Tibial artery (tissue), 4 donors: ENCODE measurements at regions not wholly inside any gene's neighbourhood (a gene's known extent, or its start where the extent isn't known, plus 50 kb on each side); places are given as distances from the start of the nearest gene placed in this dataset.

Source experiments
- DNase-seq, 2 donors: peaks; one replicate each; pipeline ENCODE4 v3.0.0-alpha.2; 2019
- H3K27ac ChIP-seq, 2 donors: fragments of 200-600 bp; sonication (generic) in 1 of 2; 1 replicate in 1 of 2; 2 replicates in 1 of 2; pipeline ENCODE4 v1.5.1; 2018 to 2019; ENCODE audit warnings: mild to moderate bottlenecking in 1 of 2
- H3K27me3 ChIP-seq, 2 donors: fragments of 200-600 bp; sonication (generic) in 1 of 2; one replicate each; pipeline versions ENCODE4 v1.5.1 to v1.6.0; 2016 to 2019
- H3K36me3 ChIP-seq, 3 donors: fragments of 200-600 bp; sonication (generic) in 2 of 3; one replicate each; pipeline ENCODE4 v1.5.1; 2016 to 2019; ENCODE audit warnings: mild to moderate bottlenecking in 2 of 3
- H3K4me1 ChIP-seq, 4 donors: fragments of 200-600 bp; sonication (generic) in 2 of 4; 1 replicate in 3 of 4; 2 replicates in 1 of 4; pipeline ENCODE4 v1.5.1; 2016 to 2019
- H3K4me3 ChIP-seq, 2 donors: fragments of 200-600 bp; sonication (generic) in 1 of 2; 1 replicate in 1 of 2; 2 replicates in 1 of 2; pipeline ENCODE4 v1.5.1; 2018 to 2019; ENCODE audit warnings: mild to moderate bottlenecking in 2 of 2
- H3K9me3 ChIP-seq, 3 donors: fragments of 200-600 bp; sonication (generic) in 1 of 3; one replicate each; pipeline ENCODE4 v1.5.1; 2016 to 2019
- intact Hi-C: fragments of 100-400 bp; cut with DNase I; formaldehyde crosslinking; loops from one replicate; pipeline ENCODE4 v1.15.0; 2023; ENCODE audit warnings: low total_unique reads
- TF ChIP-seq, protein P1 (sequence below), 2 experiments: fragments of 200-600 bp in 1 of 2; fragments of 450-650 bp in 1 of 2; IDR thresholded peaks; one replicate each; pipeline ENCODE4 v1.5.1; 2017 to 2019; ENCODE audit warnings: antibody characterized with exemption in 2 of 2, mild to moderate bottlenecking in 1 of 2, moderate library complexity in 1 of 2

DNA sequence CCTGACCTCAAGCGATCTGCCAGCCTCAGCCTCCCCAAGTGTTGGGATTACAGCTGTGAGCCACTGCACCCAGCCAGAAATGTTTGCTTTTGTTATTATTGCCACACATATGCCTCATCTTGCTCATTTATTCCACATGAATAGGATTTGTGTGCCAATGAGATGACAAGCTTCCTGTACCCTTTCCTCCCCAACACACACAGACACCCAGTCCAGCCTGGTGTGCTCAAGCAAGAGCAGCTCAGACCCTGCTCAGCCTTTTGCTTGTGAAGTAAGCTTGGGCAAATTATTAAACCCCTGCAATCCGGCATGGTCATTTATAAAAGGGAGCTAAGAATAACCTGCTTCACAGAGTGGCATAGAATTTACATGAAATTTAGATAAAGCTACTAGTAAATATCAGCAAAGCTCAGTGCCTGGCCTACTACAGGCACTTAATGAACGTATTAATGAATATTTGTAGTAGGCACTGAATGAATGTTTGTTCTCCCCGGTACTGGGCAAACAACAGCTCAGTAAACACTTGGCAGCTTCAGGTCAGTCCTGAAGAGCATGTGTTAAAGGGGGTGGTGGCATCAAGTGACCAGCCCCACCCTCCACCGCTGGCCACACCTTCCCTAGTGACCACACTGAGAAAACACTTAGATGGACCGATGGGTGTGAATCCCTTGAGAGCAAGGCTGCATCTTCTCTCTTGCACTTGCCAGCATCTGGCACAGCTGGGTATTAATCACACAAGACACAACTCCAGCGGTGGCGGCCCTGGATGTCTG, 280.2 kb downstream of the SRBD1 start:
- H3K4me1 ChIP-seq = no peaks in the 10 kb centered on the region
- H3K9me3 ChIP-seq = no peaks in the 10 kb centered on the region
- H3K36me3 ChIP-seq = no peaks in the 10 kb centered on the region
- no peak overlapping the region for H3K4me3 ChIP-seq
- TF ChIP-seq, protein P1, sequence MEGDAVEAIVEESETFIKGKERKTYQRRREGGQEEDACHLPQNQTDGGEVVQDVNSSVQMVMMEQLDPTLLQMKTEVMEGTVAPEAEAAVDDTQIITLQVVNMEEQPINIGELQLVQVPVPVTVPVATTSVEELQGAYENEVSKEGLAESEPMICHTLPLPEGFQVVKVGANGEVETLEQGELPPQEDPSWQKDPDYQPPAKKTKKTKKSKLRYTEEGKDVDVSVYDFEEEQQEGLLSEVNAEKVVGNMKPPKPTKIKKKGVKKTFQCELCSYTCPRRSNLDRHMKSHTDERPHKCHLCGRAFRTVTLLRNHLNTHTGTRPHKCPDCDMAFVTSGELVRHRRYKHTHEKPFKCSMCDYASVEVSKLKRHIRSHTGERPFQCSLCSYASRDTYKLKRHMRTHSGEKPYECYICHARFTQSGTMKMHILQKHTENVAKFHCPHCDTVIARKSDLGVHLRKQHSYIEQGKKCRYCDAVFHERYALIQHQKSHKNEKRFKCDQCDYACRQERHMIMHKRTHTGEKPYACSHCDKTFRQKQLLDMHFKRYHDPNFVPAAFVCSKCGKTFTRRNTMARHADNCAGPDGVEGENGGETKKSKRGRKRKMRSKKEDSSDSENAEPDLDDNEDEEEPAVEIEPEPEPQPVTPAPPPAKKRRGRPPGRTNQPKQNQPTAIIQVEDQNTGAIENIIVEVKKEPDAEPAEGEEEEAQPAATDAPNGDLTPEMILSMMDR (IDR thresholded peaks at IDR 0.05) = no peak
- intact Hi-C loops = no loop called here
- H3K27me3 ChIP-seq = no peaks in the 10 kb centered on the region
- no peak for DNase-seq
- H3K27ac ChIP-seq = no peak overlapping the region

DNA sequence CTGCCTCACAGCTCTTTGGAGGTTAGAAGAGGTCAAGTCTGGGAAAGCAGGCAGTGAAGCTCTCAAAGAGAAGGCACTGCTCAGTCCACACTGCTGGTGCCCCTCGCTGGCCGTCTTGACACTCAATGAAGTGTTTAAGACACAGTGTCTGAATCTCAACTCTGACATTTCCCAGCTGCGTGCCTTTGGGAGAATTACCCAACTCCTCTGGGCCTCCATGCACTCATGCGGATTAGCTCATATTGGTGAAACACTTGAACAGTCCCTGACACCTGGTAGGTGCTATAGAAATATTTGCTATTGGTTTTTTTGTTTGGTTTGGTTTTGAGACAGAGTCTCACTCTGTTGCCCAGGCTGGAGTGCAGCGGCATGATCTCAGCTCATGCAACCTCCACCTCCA, 281.0 kb downstream of the SRBD1 start:
- no peaks in the 10 kb centered on the region for H3K4me1 ChIP-seq
- no peak for DNase-seq

DNA sequence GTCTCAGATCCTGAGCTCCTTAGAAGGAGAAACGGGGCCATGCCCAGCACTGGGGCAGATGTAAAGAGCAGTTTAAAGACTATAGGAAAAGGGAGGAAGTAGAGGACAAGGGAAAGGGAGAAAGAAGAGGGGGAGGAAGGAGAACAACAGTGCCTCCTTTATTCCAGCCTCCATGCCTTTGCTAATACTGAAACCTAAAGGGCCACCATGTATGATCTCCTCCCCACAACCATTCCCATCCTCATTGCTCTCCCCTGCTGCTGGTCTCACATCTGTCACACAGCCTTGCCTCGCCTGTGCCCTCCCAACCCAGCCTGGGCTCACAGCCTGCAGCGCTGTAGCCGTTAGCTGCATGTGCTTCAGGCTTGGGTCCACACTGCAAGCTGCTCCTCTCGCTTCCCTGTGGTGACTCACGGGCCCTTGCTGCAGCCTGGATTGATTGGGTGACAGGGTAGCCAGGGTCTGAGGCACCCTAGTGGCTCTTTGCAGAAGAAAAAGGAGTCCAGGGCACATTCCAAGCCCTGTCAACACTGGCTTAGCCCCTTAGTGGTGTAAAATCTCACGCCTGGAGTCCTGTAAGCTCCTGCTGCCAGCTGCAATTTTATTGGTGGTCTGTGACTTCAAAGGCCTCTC, 281.9 kb downstream of the SRBD1 start:
- Histone ChIP-seq H3K36me3 (no peaks in the 10 kb centered on the region), H3K27me3 (no peaks in the 10 kb centered on the region), H3K9me3 (peaks cover 0 to under 1% (median 0%) of the 10 kb centered on the region in 3 donors), H3K4me1 (no peaks in the 10 kb centered on the region), H3K4me3 (no peak overlapping the region), H3K27ac (no peak overlapping the region)
- TF ChIP-seq, protein P1 (IDR thresholded peaks at IDR 0.05) = no peak
- intact Hi-C loops = no loop called here
- DNase-seq = no peak

More for the DNA sequence above, 281.0 kb downstream of the SRBD1 start:
- Histone ChIP-seq H3K4me3 (no peak overlapping the region), H3K27me3 (no peaks in the 10 kb centered on the region), H3K9me3 (no peaks in the 10 kb centered on the region), H3K27ac (no peak overlapping the region), H3K36me3 (no peaks in the 10 kb centered on the region)
- intact Hi-C loops = no loop called here
- TF ChIP-seq, protein P1 (IDR thresholded peaks at IDR 0.05) = no peak

DNA sequence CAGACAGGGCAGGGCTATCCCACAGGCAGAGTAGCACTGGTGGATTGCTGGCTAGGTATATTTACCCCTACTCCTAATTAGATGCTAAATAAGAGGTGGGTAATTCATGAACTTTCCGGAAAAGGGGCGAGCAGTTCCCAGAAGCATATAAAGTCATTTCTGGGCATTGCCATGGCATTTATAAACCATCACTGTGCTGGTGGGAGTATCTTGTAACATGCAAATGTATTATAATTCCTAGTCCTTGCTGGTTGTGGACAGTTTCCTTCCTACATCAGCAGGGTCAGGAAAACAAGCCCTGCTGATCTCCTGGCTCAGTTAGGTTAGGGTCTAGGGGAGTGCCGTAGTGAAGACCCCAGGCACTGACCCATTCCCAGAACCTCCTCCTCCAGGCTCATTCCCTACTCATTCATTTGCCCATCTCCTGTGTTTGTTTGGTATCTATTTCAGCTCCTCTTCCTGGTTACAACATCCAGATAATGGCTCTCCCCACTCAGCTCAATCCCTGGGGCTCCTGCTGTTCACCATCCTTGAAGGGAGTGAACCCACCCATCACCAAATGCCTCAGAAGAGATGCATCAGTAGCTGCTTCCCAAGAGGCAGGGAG, 282.7 kb downstream of the SRBD1 start:
- Histone ChIP-seq H3K27ac (no peak overlapping the region), H3K36me3 (no peaks in the 10 kb centered on the region), H3K27me3 (no peaks in the 10 kb centered on the region), H3K9me3 (peaks cover 0 to 8% (median 5%) of the 10 kb centered on the region in 3 donors), H3K4me1 (no peaks in the 10 kb centered on the region), H3K4me3 (no peak overlapping the region)
- intact Hi-C loops = no loop called here
- TF ChIP-seq, protein P1 (IDR thresholded peaks at IDR 0.05) = no peak
- no peak for DNase-seq

DNA sequence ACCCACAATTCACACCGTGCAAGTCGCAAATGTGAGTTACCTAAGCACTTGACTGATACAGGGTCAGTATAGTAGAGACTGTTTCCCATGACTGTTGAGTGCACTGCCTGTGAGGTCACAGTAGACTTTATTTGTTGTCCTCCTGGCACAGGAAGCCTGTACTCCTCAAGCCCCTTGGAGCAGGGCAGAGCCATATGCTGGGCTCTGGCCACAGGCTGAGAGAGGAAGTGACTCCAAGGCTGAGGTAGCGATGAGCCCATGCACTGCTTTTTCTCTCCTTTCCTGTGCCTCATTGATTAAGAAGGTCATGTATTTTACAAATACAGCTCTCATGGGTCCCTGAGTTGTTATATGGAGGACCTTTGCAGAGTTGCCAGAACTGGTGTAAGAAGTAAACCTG, 287.7 kb downstream of the SRBD1 start:
- H3K4me1 ChIP-seq = no peaks in the 10 kb centered on the region
- no peaks in the 10 kb centered on the region for H3K36me3 ChIP-seq
- H3K9me3 ChIP-seq = peaks cover 0 to 8% (median 5%) of the 10 kb centered on the region in 3 donors
- H3K27ac ChIP-seq = no peak overlapping the region
- intact Hi-C loops = no loop called here
- TF ChIP-seq, protein P1 (IDR thresholded peaks at IDR 0.05) = no peak
- DNase-seq = no peak
- no peaks in the 10 kb centered on the region for H3K27me3 ChIP-seq
- no peak overlapping the region for H3K4me3 ChIP-seq
